Lower leg skin (tissue), 3 donors: ENCODE measurements at regions not wholly inside any gene's neighbourhood (a gene's known extent, or its start where the extent isn't known, plus 50 kb on each side); places are given as distances from the start of the nearest gene placed in this dataset.

Experiments
- POLR2A ChIP-seq, 2 donors: fragments of 450-650 bp; IDR thresholded peaks; one replicate each; pipeline ENCODE4 v1.6.1; 2016 to 2017; ENCODE audit warnings: antibody characterized with exemption in 2 of 2, mild to moderate bottlenecking in 1 of 2, moderate library complexity in 1 of 2
- TF ChIP-seq, protein P1 (sequence below), 3 donors: fragments of 450-650 bp; IDR thresholded peaks; one replicate each; pipeline ENCODE4 v1.5.1; 2016; ENCODE audit warnings: antibody characterized with exemption in 3 of 3, mild to moderate bottlenecking in 3 of 3, moderate library complexity in 2 of 3

DNA sequence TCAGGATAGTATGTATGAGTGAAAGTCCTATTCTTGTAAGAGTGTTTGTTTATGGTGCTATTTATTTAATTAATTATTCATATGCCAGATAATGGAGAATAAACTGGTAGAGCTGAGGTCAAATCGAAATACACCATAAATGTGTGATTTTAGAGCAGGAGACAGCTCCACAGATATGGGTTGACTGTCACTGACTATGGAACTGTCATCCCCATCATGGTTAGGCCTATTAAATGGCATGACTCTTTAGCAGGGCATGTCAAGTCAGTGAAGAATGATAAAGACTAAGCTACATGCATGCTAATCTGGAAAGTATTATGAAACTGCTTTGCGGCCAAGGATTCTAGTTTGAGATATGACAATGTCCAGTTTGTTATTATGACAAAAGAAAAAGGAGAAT lies 658.6 kb downstream of the ISL1 start:
- TF ChIP-seq, protein P1, sequence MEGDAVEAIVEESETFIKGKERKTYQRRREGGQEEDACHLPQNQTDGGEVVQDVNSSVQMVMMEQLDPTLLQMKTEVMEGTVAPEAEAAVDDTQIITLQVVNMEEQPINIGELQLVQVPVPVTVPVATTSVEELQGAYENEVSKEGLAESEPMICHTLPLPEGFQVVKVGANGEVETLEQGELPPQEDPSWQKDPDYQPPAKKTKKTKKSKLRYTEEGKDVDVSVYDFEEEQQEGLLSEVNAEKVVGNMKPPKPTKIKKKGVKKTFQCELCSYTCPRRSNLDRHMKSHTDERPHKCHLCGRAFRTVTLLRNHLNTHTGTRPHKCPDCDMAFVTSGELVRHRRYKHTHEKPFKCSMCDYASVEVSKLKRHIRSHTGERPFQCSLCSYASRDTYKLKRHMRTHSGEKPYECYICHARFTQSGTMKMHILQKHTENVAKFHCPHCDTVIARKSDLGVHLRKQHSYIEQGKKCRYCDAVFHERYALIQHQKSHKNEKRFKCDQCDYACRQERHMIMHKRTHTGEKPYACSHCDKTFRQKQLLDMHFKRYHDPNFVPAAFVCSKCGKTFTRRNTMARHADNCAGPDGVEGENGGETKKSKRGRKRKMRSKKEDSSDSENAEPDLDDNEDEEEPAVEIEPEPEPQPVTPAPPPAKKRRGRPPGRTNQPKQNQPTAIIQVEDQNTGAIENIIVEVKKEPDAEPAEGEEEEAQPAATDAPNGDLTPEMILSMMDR (IDR thresholded peaks at IDR 0.05), result no peak
- TF ChIP-seq POLR2A (IDR thresholded peaks at IDR 0.05), result no peak
